GM23338 (cell line): ENCODE measurements at regions not wholly inside any gene's neighbourhood (a gene's known extent, or its start where the extent isn't known, plus 50 kb on each side); places are given as distances from the start of the nearest gene placed in this dataset.

Source experiments
- CTCF ChIP-seq, 2 experiments: fragments of 200-600 bp in 1 of 2; sonication (generic) in 1 of 2; conservative IDR thresholded peaks; 2 replicates each; pipeline versions ENCODE4 v1.5.1 to v1.6.1; 2016 to 2017; ENCODE audit warnings: antibody characterized with exemption in 2 of 2, low read depth in 2 of 2, mild to moderate bottlenecking in 2 of 2, moderate library complexity in 1 of 2
- EZH2 ChIP-seq: fragments of 200-600 bp; sonication (generic); IDR thresholded peaks from one replicate; pipeline ENCODE4 v1.8.0; 2017; ENCODE audit warnings: antibody characterized with exemption, mild to moderate bottlenecking, low read depth; ENCODE audit not compliant: unreplicated experiment
- EZH2phosphoT487 ChIP-seq: fragments of 200-600 bp; sonication (generic); IDR thresholded peaks from one replicate; pipeline ENCODE4 v1.8.1; 2018; ENCODE audit warnings: antibody characterized with exemption; ENCODE audit not compliant: unreplicated experiment
- NANOG ChIP-seq: IDR thresholded peaks from 2 replicates; pipeline ENCODE4 v1.6.1; 2016; ENCODE audit warnings: antibody characterized with exemption, borderline replicate concordance
- POLR2AphosphoS5 ChIP-seq: IDR thresholded peaks from 2 replicates; pipeline ENCODE4 v1.6.1; 2016; ENCODE audit warnings: antibody characterized with exemption, low read depth
- ZNF114 ChIP-seq: fragments of 250-450 bp; sonication (Bioruptor Pico); IDR thresholded peaks from 2 replicates; pipeline ENCODE4 v1.5.0; 2020; ENCODE audit warnings: mild to moderate bottlenecking, moderate library complexity

- TF ChIP-seq CTCF (conservative IDR thresholded peaks at IDR 0.05; ENCODE audit: low read depth in 2 of 2): no peak
- no peak for TF ChIP-seq ZNF114 (CRISPR knock-in tag)
- no peak for TF ChIP-seq POLR2AphosphoS5
- TF ChIP-seq EZH2: no peak
- TF ChIP-seq EZH2phosphoT487: no peak
- TF ChIP-seq NANOG: no peak
Observed at GRCh38 chr1:218810306-218810705, 363.4 kb upstream of the LYPLAL1 start.
